ENCODE measurements at regions not wholly inside any gene's neighbourhood (a gene's known extent, or its start where the extent isn't known, plus 50 kb on each side); places are given as distances from the start of the nearest gene placed in this dataset.
"Not testable (repeated sequence)": the region's sequence is repeated elsewhere in the genome, so short reads cannot be mapped to it uniquely, and the experiment has no call there.

DNA sequence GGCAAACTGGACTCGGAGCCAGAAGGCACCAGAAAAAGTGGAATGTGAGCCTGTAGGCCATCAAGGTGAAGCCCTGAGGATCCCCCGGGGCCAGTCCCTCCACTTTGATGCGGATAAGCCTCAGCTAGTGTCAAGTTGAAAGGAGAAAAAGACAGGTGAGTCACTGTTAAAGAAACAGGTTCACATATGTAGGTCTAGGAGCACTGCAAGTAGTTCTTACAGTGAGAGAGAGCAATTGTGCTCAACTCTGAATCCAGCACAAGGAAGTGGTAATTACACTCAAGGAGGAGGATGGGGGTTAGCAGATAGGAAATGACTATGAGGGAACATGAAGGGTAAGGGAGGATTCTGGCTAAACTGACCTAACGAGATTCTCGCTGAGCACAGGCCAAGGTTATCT lies 157.5 kb upstream of the PTPN20 start:
- not testable (repeated sequence) for H3K4me1 ChIP-seq (ENCODE audit: insufficient read depth, low read length); H3K4me3 ChIP-seq (ENCODE audit: low read depth in 1 of 2, low read length in 2 of 2); H3K36me3 ChIP-seq (ENCODE audit: insufficient read depth, low read length); H3K27ac ChIP-seq (ENCODE audit: low read depth, low read length); H3K27me3 ChIP-seq (ENCODE audit: control insufficient read depth in 1 of 2, insufficient read depth in 2 of 2, low read length in 2 of 2); H3K9me3 ChIP-seq (ENCODE audit: low read length); H3K9ac ChIP-seq (ENCODE audit: low read length)

DNA sequence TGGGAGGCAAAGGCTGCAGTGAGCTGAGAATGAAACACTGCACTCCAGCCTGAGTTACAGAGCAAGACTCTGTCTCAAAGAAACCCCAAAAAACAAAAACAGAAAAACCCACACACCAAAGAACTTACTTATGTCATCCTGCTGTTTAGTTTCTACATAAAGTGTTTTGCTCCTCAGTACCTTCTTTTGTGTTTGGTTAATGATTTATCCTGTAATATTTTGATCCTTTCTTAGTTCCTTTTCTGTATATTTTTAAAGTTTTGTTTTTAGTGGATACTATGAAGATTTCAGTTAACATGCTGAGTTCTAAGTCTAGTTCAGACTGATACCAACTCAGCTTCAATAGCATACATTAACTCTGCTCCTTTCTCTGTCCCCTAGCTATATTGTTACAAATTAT lies 149.8 kb upstream of the PTPN20 start:
- H3K9me3 ChIP-seq (ENCODE audit: low read length); H3K9ac ChIP-seq (ENCODE audit: low read length); H3K4me3 ChIP-seq (ENCODE audit: low read depth in 1 of 2, low read length in 2 of 2); H3K4me1 ChIP-seq (ENCODE audit: insufficient read depth, low read length); H3K27me3 ChIP-seq (ENCODE audit: control insufficient read depth in 1 of 2, insufficient read depth in 2 of 2, low read length in 2 of 2); H3K36me3 ChIP-seq (ENCODE audit: insufficient read depth, low read length); H3K27ac ChIP-seq (ENCODE audit: low read depth, low read length): not testable (repeated sequence)

DNA sequence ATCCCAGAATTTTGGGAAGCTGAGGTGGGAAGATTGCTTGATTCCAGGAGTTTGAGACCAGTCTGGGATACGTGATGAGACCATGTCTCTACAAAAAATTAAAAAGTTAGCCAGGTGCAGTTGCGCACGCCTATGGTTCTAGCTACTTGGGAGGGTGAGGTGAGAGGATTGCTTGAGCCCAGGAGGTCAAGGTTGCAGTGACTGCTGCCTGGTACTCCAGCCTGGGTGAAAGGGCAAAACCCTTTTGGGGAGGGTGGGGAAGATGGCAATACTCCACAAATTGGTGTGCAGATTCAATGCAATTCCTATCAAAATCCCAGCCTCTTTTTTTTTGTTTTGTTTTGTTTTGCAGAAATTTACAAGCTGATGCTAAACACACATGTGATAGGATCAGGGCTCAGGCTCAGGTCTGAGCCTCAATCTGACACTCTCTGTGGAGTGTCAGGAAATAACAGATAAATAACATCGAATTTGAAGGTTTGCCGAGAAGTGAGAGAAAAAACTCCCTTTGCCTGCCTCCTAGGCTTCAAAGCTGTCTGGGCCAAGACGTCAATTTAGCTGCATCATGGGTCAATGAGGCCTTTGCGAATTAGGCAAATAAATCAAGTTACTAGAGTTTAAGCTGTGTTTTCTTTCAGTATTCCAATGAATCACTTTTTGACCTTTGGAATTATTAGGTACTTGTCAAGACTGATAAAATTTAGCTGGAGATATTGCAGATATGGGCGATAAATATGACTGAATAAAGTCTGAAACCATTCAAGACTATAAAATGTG lies 142.5 kb upstream of the PTPN20 start:
- H3K9me3 ChIP-seq (ENCODE audit: low read length); H3K4me3 ChIP-seq (ENCODE audit: low read depth in 1 of 2, low read length in 2 of 2); H3K27me3 ChIP-seq (ENCODE audit: control insufficient read depth in 1 of 2, insufficient read depth in 2 of 2, low read length in 2 of 2); H3K36me3 ChIP-seq (ENCODE audit: insufficient read depth, low read length); H3K4me1 ChIP-seq (ENCODE audit: insufficient read depth, low read length); H3K27ac ChIP-seq (ENCODE audit: low read depth, low read length); H3K9ac ChIP-seq (ENCODE audit: low read length): not testable (repeated sequence)

DNA sequence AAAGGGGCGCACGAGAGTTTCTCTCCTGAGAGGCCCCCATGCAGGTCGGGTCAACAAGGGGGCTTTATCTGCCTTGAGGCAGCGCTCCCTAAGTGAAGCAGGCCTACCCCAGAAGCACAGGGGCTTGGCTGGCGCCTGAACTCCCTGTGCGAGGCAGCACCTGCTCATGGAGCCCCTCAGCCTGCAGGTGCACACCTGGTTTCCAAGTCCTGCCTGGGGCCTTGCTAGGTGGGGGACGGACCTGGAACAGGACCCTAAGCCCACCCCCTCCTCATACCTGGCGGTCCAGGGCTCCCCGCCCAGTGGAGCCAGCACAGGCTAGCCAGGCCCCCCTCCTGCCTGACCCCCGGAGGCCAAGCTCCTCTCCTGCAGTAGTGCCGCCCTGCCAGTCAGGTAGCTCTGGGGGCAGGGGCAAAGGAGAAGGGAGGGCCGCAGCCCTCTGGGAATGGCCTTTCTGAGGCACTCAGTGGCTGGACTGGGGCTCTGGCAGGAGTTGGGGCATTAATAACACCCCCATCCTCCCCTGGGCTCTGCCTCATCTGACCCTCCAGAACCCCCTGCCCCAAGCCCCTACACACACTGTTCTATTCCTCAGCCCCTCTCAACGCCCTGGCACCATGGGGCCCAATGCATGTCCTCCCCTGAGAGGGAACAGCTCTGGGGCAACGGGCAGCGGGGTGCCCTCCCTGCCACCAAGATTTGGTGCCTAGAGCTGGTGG lies 137.9 kb upstream of the PTPN20 start:
- not testable (repeated sequence) for H3K9ac ChIP-seq (ENCODE audit: low read length); H3K9me3 ChIP-seq (ENCODE audit: low read length); H3K4me1 ChIP-seq (ENCODE audit: insufficient read depth, low read length)

DNA sequence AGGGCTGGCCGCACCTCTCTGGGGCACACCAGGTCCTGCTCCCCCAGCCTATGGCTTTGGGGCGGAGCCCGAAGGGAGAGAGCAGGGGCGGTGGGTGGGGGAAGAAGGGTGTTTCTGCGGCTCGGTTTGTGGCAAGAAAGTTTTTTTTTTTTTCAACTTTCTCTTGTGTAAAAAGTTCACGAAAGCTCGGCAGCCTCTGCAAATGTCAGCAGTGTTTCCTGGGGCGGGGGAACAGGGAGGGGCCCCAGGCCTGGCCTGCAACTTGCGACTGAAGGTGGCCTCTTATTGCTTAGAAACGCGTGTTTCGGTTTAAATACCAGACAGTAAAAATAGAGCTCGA lies 137.4 kb upstream of the PTPN20 start:
- not testable (repeated sequence) for H3K27ac ChIP-seq (ENCODE audit: low read depth, low read length); H3K4me1 ChIP-seq (ENCODE audit: insufficient read depth, low read length); H3K9ac ChIP-seq (ENCODE audit: low read length); H3K4me3 ChIP-seq (ENCODE audit: low read depth in 1 of 2, low read length in 2 of 2); H3K9me3 ChIP-seq (ENCODE audit: low read length); H3K27me3 ChIP-seq (ENCODE audit: control insufficient read depth in 1 of 2, insufficient read depth in 2 of 2, low read length in 2 of 2); H3K36me3 ChIP-seq (ENCODE audit: insufficient read depth, low read length)

More for the DNA sequence above, 137.9 kb upstream of the PTPN20 start:
- not testable (repeated sequence) for H3K4me3 ChIP-seq (ENCODE audit: low read depth in 1 of 2, low read length in 2 of 2); H3K36me3 ChIP-seq (ENCODE audit: insufficient read depth, low read length); H3K27ac ChIP-seq (ENCODE audit: low read depth, low read length); H3K27me3 ChIP-seq (ENCODE audit: control insufficient read depth in 1 of 2, insufficient read depth in 2 of 2, low read length in 2 of 2)

DNA sequence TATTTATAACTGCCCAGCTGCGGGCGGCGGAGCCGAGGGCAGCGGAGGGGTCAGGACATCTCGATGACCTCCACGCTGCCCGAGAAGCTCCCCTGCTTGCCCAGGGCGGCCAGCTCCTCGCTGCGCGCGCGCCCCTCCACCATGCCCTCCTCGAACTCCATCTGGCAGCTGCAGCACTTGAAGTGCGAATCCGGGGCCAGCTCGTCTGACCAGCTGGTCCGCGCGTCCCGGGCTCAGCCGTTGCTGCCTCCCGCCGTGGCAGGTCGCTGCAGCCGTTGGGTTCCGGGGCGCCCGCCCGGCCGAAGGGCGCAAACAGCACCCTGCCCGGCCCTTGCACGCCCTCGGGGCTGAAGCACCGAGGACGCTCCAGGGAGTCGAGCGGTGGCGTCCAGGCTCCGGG lies 136.9 kb upstream of the PTPN20 start:
- H3K9me3 ChIP-seq (ENCODE audit: low read length); H3K4me1 ChIP-seq (ENCODE audit: insufficient read depth, low read length); H3K36me3 ChIP-seq (ENCODE audit: insufficient read depth, low read length); H3K9ac ChIP-seq (ENCODE audit: low read length); H3K27me3 ChIP-seq (ENCODE audit: control insufficient read depth in 1 of 2, insufficient read depth in 2 of 2, low read length in 2 of 2); H3K4me3 ChIP-seq (ENCODE audit: low read depth in 1 of 2, low read length in 2 of 2); H3K27ac ChIP-seq (ENCODE audit: low read depth, low read length): not testable (repeated sequence)

DNA sequence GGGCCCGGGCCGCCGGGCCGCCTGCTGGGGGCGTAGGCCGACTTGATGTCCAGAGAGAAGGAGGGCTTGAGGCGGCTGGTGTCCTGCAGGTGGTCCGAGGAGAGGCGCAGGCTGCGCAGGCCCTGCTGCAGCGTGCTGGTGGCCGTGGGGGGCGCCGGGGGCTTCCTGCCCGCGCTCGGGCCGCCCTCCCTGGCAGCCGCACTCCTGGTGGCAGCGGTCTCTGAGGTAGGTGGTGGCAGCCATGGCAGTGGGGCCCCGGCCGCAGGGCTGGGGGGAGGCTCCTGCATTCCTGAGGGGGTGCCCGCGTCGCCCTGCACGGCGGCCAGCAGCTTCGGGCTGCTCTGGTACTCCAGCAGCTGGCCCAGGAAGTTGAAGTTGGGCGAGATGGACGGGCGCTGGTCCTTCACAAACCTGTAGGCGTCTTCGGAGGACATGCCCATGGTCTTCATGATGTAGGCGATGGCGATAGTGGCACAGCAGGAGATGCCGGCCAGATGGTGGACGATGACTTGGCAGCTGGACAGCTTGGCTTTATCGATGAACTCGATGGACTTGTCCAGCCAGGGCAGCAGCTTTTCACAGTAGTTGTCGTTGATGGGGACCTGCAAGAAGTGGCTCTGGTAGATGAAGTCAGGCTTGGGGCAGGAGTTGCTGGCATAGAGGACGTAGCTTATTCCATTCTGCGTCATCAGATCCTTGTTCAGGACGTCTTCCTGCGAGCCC lies 136.1 kb upstream of the PTPN20 start:
- H3K4me1 ChIP-seq (ENCODE audit: insufficient read depth, low read length); H3K27me3 ChIP-seq (ENCODE audit: control insufficient read depth in 1 of 2, insufficient read depth in 2 of 2, low read length in 2 of 2); H3K4me3 ChIP-seq (ENCODE audit: low read depth in 1 of 2, low read length in 2 of 2); H3K9ac ChIP-seq (ENCODE audit: low read length); H3K27ac ChIP-seq (ENCODE audit: low read depth, low read length); H3K9me3 ChIP-seq (ENCODE audit: low read length); H3K36me3 ChIP-seq (ENCODE audit: insufficient read depth, low read length): not testable (repeated sequence)

DNA sequence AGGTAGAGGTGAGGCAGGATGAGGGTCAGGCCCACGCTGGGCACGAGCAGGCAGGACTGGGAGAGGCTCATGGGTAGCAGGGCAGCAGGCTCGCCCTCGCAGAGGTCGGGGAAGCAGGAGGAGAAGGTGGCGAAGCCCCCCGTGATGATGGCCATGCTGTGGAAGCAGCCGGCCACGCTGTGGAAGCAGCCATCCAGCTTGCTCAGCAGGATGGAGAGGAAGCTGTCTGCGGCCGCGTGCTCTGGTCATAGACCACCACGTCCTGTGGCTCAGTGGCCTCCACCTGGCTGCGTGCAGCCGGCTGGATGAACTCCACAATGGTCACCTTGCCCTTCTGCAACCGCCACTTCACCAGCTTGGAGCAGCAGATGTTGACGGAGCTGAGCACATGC lies 135.6 kb upstream of the PTPN20 start:
- not testable (repeated sequence) for H3K9me3 ChIP-seq (ENCODE audit: low read length); H3K36me3 ChIP-seq (ENCODE audit: insufficient read depth, low read length); H3K4me3 ChIP-seq (ENCODE audit: low read depth in 1 of 2, low read length in 2 of 2)

DNA sequence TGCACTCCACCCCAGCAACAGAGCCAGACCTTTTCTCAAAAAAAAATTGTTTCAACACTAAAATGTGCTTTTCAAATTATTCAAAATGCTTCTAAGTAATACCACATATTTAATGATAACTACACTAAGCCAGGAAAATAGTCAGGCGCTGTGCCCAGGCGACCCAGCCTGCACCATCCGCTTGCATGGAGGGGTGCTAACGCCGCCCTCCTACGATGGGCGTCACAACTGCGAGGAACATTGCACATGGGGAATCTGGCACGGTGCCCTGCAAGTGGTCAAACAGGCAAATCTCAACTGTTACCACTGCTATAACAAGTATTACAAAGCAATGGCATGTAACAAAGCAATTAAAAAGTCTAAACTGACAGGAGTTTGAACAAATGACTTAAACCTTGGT lies 131.7 kb upstream of the PTPN20 start:
- H3K4me1 ChIP-seq (ENCODE audit: insufficient read depth, low read length); H3K27ac ChIP-seq (ENCODE audit: low read depth, low read length); H3K9me3 ChIP-seq (ENCODE audit: low read length); H3K9ac ChIP-seq (ENCODE audit: low read length); H3K27me3 ChIP-seq (ENCODE audit: control insufficient read depth in 1 of 2, insufficient read depth in 2 of 2, low read length in 2 of 2); H3K36me3 ChIP-seq (ENCODE audit: insufficient read depth, low read length); H3K4me3 ChIP-seq (ENCODE audit: low read depth in 1 of 2, low read length in 2 of 2): not testable (repeated sequence)

More for the DNA sequence above, 135.6 kb upstream of the PTPN20 start:
- not testable (repeated sequence) for H3K27me3 ChIP-seq (ENCODE audit: control insufficient read depth in 1 of 2, insufficient read depth in 2 of 2, low read length in 2 of 2); H3K4me1 ChIP-seq (ENCODE audit: insufficient read depth, low read length); H3K27ac ChIP-seq (ENCODE audit: low read depth, low read length); H3K9ac ChIP-seq (ENCODE audit: low read length)

DNA sequence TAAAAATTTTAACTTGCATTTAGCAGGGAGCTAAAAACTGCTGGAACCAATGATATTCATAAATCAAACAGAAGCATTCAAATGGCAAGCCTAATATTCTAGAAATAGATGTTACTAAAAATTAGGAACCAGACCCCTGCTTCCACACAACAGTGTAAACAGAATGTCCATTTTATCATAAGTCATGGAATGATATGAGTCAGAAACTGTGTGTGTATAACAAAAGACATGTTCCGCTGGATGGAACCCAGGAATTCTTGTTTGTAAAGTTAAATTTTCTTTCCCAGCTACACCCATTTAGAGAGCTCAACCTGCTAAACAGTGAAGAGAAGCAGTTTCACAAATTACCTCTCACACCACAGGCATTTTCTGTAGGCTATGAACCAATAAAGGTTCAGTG lies 131.1 kb upstream of the PTPN20 start:
- H3K9ac ChIP-seq (ENCODE audit: low read length); H3K36me3 ChIP-seq (ENCODE audit: insufficient read depth, low read length); H3K9me3 ChIP-seq (ENCODE audit: low read length); H3K27me3 ChIP-seq (ENCODE audit: control insufficient read depth in 1 of 2, insufficient read depth in 2 of 2, low read length in 2 of 2); H3K27ac ChIP-seq (ENCODE audit: low read depth, low read length); H3K4me3 ChIP-seq (ENCODE audit: low read depth in 1 of 2, low read length in 2 of 2); H3K4me1 ChIP-seq (ENCODE audit: insufficient read depth, low read length): not testable (repeated sequence)

DNA sequence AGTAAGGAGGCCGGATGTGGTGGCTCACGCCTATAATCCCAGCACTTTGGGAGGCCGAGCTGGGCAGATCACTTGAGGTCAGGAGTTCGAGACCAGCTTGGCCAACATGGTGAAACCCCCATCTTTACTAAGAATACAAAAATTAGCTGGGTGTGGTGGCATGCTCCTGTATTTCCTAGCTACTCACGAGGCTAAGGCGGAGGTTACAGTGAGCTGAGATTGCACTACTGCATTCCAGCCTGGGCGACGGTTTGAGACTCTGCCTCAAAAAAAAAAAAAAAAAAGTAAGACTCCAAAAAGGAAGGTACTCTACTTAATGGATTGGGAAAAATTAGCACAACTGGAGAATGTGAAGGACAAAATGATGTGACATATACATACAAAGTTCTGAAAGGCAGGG lies 130.2 kb upstream of the PTPN20 start:
- H3K36me3 ChIP-seq (ENCODE audit: insufficient read depth, low read length); H3K27ac ChIP-seq (ENCODE audit: low read depth, low read length); H3K4me3 ChIP-seq (ENCODE audit: low read depth in 1 of 2, low read length in 2 of 2); H3K9ac ChIP-seq (ENCODE audit: low read length); H3K9me3 ChIP-seq (ENCODE audit: low read length); H3K4me1 ChIP-seq (ENCODE audit: insufficient read depth, low read length); H3K27me3 ChIP-seq (ENCODE audit: control insufficient read depth in 1 of 2, insufficient read depth in 2 of 2, low read length in 2 of 2): not testable (repeated sequence)

All from muscle layer of colon (tissue), 2 donors.